H9 (cell line): ENCODE measurements at regions not wholly inside any gene's neighbourhood (a gene's known extent, or its start where the extent isn't known, plus 50 kb on each side); places are given as distances from the start of the nearest gene placed in this dataset.

Experiments used
- DNase-seq: peaks from one replicate; pipeline ENCODE4 v3.0.0-alpha.2; 2017
- H2AFZ ChIP-seq: one replicate; pipeline ENCODE4 v1.6.1; 2013; ENCODE audit warnings: mild to moderate bottlenecking, low read length, control low read depth, moderate library complexity
- H2AK5ac ChIP-seq: 2 replicates; pipeline ENCODE4 v1.6.1; 2013; ENCODE audit warnings: low read length, control low read depth, mixed read lengths; ENCODE audit not compliant: insufficient read length
- H2BK120ac ChIP-seq: one replicate; pipeline ENCODE4 v1.6.1; 2013; ENCODE audit warnings: low read depth, mild to moderate bottlenecking, low read length, control low read depth, inconsistent platforms; ENCODE audit not compliant: poor library complexity, severe bottlenecking
- H2BK12ac ChIP-seq: 2 replicates; pipeline ENCODE4 v1.6.1; 2013; ENCODE audit warnings: low read length, control low read depth, mixed read lengths, low read depth; ENCODE audit not compliant: insufficient read length
- H2BK15ac ChIP-seq: 2 replicates; pipeline ENCODE4 v1.6.1; 2013; ENCODE audit warnings: low read depth, low read length, control low read depth
- H2BK20ac ChIP-seq: one replicate; pipeline ENCODE4 v1.6.1; 2013; ENCODE audit warnings: low read depth, mild to moderate bottlenecking, low read length, control low read depth, inconsistent platforms; ENCODE audit not compliant: poor library complexity, severe bottlenecking
- H2BK5ac ChIP-seq: 2 replicates; pipeline ENCODE4 v1.6.1; 2013; ENCODE audit warnings: low read length, control low read depth, mixed read lengths; ENCODE audit not compliant: insufficient read length
- H3K14ac ChIP-seq: 2 replicates; pipeline ENCODE4 v1.6.1; 2013; ENCODE audit warnings: low read length, control low read depth; ENCODE audit not compliant: insufficient read depth
- H3K18ac ChIP-seq: 2 replicates; pipeline ENCODE4 v1.6.1; 2013; ENCODE audit warnings: low read depth, mild to moderate bottlenecking, mixed read lengths, low read length, control low read depth; ENCODE audit not compliant: insufficient read length
- H3K23ac ChIP-seq: 2 replicates; pipeline ENCODE4 v1.6.1; 2013; ENCODE audit warnings: low read length, control low read depth, mixed read lengths, low read depth; ENCODE audit not compliant: insufficient read length
- H3K23me2 ChIP-seq: 2 replicates; pipeline ENCODE4 v1.6.1; 2013; ENCODE audit warnings: low read depth, mild to moderate bottlenecking, mixed read lengths, low read length, control low read depth; ENCODE audit not compliant: insufficient read length, poor library complexity, severe bottlenecking
- H3K27ac ChIP-seq: 2 replicates; pipeline ENCODE4 v1.5.1; 2013; ENCODE audit warnings: low read length, control low read depth, mixed read lengths, low read depth; ENCODE audit not compliant: insufficient read length
- H3K27me3 ChIP-seq: 2 replicates; pipeline ENCODE4 v1.6.1; 2013; ENCODE audit warnings: low read length, control low read depth, inconsistent platforms; ENCODE audit not compliant: insufficient read depth
- H3K4ac ChIP-seq: 2 replicates; pipeline ENCODE4 v1.6.1; 2013; ENCODE audit warnings: low read depth, mild to moderate bottlenecking, control low read depth, inconsistent platforms, low read length, moderate library complexity
- H3K4me1 ChIP-seq: 2 replicates; pipeline ENCODE4 v1.6.1; 2013; ENCODE audit warnings: low read length, control low read depth, inconsistent platforms; ENCODE audit not compliant: insufficient read depth
- H3K4me2 ChIP-seq: 2 replicates; pipeline ENCODE4 v1.6.1; 2013; ENCODE audit warnings: low read length, control low read depth, mixed read lengths; ENCODE audit not compliant: insufficient read length, insufficient read depth
- H3K56ac ChIP-seq: 2 replicates; pipeline ENCODE4 v1.6.1; 2013; ENCODE audit warnings: low read depth, mild to moderate bottlenecking, mixed read lengths, low read length, control low read depth; ENCODE audit not compliant: insufficient read length
- H3K79me1 ChIP-seq: 2 replicates; pipeline ENCODE4 v1.6.1; 2013; ENCODE audit warnings: low read depth, mild to moderate bottlenecking, moderate library complexity, low read length, control low read depth, inconsistent platforms; ENCODE audit not compliant: insufficient read depth, poor library complexity, severe bottlenecking
- H3K79me2 ChIP-seq: 2 replicates; pipeline ENCODE4 v1.6.1; 2013; ENCODE audit warnings: low read length, control low read depth, inconsistent platforms; ENCODE audit not compliant: insufficient read depth
- H3K9ac ChIP-seq: 2 replicates; pipeline ENCODE4 v1.6.1; 2013; ENCODE audit warnings: low read length, control low read depth, mixed read lengths; ENCODE audit not compliant: insufficient read length; ENCODE audit errors: extremely low read depth
- H3K9me3 ChIP-seq: one replicate; pipeline ENCODE4 v1.6.1; 2013; ENCODE audit warnings: low read depth, low read length, inconsistent platforms; ENCODE audit not compliant: control insufficient read depth
- H3T11ph ChIP-seq: one replicate; pipeline ENCODE4 v1.6.1; 2013; ENCODE audit warnings: mild to moderate bottlenecking, low read length, control low read depth, inconsistent platforms
- H4K20me1 ChIP-seq: one replicate; pipeline ENCODE4 v1.6.1; 2013; ENCODE audit not compliant: control insufficient read depth, insufficient read length, insufficient read depth
- H4K5ac ChIP-seq: 2 replicates; pipeline ENCODE4 v1.6.1; 2013; ENCODE audit warnings: low read depth, mild to moderate bottlenecking, mixed read lengths, low read length, control low read depth; ENCODE audit not compliant: insufficient read length
- H4K8ac ChIP-seq: replicated peaks from 2 replicates; pipeline ENCODE4 v1.6.1; 2013; ENCODE audit warnings: low read length, control low read depth, mixed read lengths, low read depth; ENCODE audit not compliant: insufficient read length
- H4K91ac ChIP-seq: 2 replicates; pipeline ENCODE4 v1.6.1; 2013; ENCODE audit warnings: low read depth, mild to moderate bottlenecking, moderate library complexity, mixed read lengths, low read length, control low read depth; ENCODE audit not compliant: insufficient read length
- H3K27ac Mint-ChIP-seq, 3 experiments: 2 replicates in 2 of 3; 3 replicates in 1 of 3; pipeline ENCODE4 v1.8.0; 2020 to 2021; ENCODE audit warnings: mixed read lengths in 3 of 3, mild to moderate bottlenecking in 1 of 3, moderate library complexity in 1 of 3
- H3K27me3 Mint-ChIP-seq: 2 replicates; pipeline ENCODE4 v1.8.0; 2021; ENCODE audit warnings: low read depth, mild to moderate bottlenecking, moderate library complexity, mixed read lengths
- H3K36me3 Mint-ChIP-seq, 3 experiments: 2 replicates in 2 of 3; 3 replicates in 1 of 3; pipeline ENCODE4 v1.8.0; 2020 to 2021; ENCODE audit warnings: low read depth in 3 of 3, mixed read lengths in 3 of 3; ENCODE audit not compliant: insufficient read depth in 1 of 3
- H3K4me1 Mint-ChIP-seq, 2 experiments: 2 replicates each; pipeline ENCODE4 v1.8.0; 2020; ENCODE audit warnings: mixed read lengths in 2 of 2
- H3K4me3 Mint-ChIP-seq, 2 experiments: 2 replicates in 1 of 2; 3 replicates in 1 of 2; pipeline ENCODE4 v1.8.0; 2020 to 2021; ENCODE audit warnings: mild to moderate bottlenecking in 2 of 2, mixed read lengths in 2 of 2, moderate library complexity in 1 of 2
- H3K9me3 Mint-ChIP-seq, 2 experiments: 2 replicates in 1 of 2; 3 replicates in 1 of 2; pipeline ENCODE4 v1.8.0; 2020; ENCODE audit warnings: mild to moderate bottlenecking in 2 of 2, mixed read lengths in 2 of 2, moderate library complexity in 1 of 2
- WGBS: extraction: QIAGEN DNeasy Blood & Tissue Kit; methylation state at CpG from one replicate; pipeline ENCODE4 v1.1.7; 2013; ENCODE audit warnings: missing lambda C conversion rate, low lambda C conversion rate, mixed read lengths; ENCODE audit not compliant: insufficient read length; ENCODE audit errors: extremely low coverage; 5-methylcytosine and 5-hydroxymethylcytosine counted together
- TF ChIP-seq, protein P1 (sequence below): fragments of 200-600 bp; sonication (generic); conservative IDR thresholded peaks from 3 replicates; pipeline ENCODE4 v1.8.0; 2021; ENCODE audit warnings: antibody characterized with exemption, mild to moderate bottlenecking

DNA sequence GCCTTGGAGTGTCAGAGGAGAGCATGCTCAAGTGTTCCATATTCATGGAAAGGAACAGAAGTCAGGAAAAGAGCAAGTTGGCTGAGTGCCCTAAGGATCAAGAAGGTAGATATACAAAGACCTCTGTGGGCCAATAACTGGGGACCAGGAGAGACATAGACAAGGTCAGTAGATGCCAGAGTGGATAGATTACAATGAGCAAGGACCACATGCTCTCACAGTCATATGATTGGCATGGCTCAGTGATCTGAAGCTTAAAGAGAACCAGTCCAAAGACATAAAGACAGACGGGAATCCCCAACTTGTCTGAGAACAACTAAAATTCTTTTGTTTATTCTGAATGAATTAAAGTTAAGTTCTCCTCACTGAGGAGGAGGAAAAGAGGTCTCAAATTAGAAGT lies 289.7 kb downstream of the HS3ST1 start:
- WGBS = no CpG with 5 or more reads among the region's 1 CpG
- H2BK5ac ChIP-seq = no peak overlapping the region
- H3K23ac ChIP-seq = no peak overlapping the region
- no peak overlapping the region for H2BK20ac ChIP-seq
- H3K56ac ChIP-seq = no peak overlapping the region
- H3K4me2 ChIP-seq = no peak overlapping the region
- no peaks in the 10 kb centered on the region; a peak in 1 of 4 replicates for H3K4me1 Mint-ChIP-seq
- no peaks in the 10 kb centered on the region; a peak in 1 of 7 replicates for H3K36me3 Mint-ChIP-seq
- H3K4me1 ChIP-seq = no peaks in the 10 kb centered on the region
- H4K91ac ChIP-seq = no peak overlapping the region
- no peak overlapping the region for H4K5ac ChIP-seq
- TF ChIP-seq, protein P1, sequence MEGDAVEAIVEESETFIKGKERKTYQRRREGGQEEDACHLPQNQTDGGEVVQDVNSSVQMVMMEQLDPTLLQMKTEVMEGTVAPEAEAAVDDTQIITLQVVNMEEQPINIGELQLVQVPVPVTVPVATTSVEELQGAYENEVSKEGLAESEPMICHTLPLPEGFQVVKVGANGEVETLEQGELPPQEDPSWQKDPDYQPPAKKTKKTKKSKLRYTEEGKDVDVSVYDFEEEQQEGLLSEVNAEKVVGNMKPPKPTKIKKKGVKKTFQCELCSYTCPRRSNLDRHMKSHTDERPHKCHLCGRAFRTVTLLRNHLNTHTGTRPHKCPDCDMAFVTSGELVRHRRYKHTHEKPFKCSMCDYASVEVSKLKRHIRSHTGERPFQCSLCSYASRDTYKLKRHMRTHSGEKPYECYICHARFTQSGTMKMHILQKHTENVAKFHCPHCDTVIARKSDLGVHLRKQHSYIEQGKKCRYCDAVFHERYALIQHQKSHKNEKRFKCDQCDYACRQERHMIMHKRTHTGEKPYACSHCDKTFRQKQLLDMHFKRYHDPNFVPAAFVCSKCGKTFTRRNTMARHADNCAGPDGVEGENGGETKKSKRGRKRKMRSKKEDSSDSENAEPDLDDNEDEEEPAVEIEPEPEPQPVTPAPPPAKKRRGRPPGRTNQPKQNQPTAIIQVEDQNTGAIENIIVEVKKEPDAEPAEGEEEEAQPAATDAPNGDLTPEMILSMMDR = no peak
- H3K14ac ChIP-seq = no peak overlapping the region
- H2AK5ac ChIP-seq = no peak overlapping the region
- H2BK120ac ChIP-seq = no peak overlapping the region
- no peak overlapping the region for H3K4ac ChIP-seq
- H3K23me2 ChIP-seq = no peaks in the 10 kb centered on the region
- no peaks in the 10 kb centered on the region for H3K79me2 ChIP-seq
- H4K20me1 ChIP-seq = no peaks in the 10 kb centered on the region
- H3T11ph ChIP-seq = no peak overlapping the region
- no peaks in the 10 kb centered on the region for H3K9me3 Mint-ChIP-seq
- no peaks in the 10 kb centered on the region for H3K27me3 Mint-ChIP-seq
- H3K27ac ChIP-seq = no peak overlapping the region
- H3K79me1 ChIP-seq = no peaks in the 10 kb centered on the region
- H2BK12ac ChIP-seq = no peak overlapping the region
- H3K27me3 ChIP-seq = no peaks in the 10 kb centered on the region
- no peaks in the 10 kb centered on the region for H3K9me3 ChIP-seq
- no peak overlapping the region for H3K9ac ChIP-seq
- no peak overlapping the region for H2BK15ac ChIP-seq
- no peak overlapping the region for H2AFZ ChIP-seq
- H3K18ac ChIP-seq = no peak overlapping the region
- no peak overlapping the region for H3K27ac Mint-ChIP-seq
- no peak for DNase-seq
- no peak overlapping the region for H3K4me3 Mint-ChIP-seq
- no peak overlapping the region for H4K8ac ChIP-seq
